AG04449 (cell line): ENCODE measurements at regions not wholly inside any gene's neighbourhood (a gene's known extent, or its start where the extent isn't known, plus 50 kb on each side); places are given as distances from the start of the nearest gene placed in this dataset.

Source experiments
- CTCF ChIA-PET: fragments of 350-600 bp; formaldehyde crosslinking; extraction: SDS; loops from one replicate; lab custom pipeline; 2021; ENCODE audit warnings: antibody characterized with exemption; lab: Yijun Ruan, JAX
- POLR2A ChIA-PET: fragments of 400-600, 350-600 bp; formaldehyde crosslinking; extraction: SDS; loops from one replicate; lab custom pipeline; 2020; ENCODE audit warnings: antibody characterized with exemption, inconsistent platforms; lab: Yijun Ruan, JAX
- DNase-seq: peaks from one replicate; pipeline ENCODE4 v3.0.0-alpha.2; 2010; ENCODE audit warnings: low read depth, low spot score
- H3K4me3 ChIP-seq: 2 replicates; pipeline ENCODE4 v1.5.1; 2011; ENCODE audit warnings: low read depth, mild to moderate bottlenecking, control low read depth, low read length
- TF ChIP-seq, protein P1 (sequence below): IDR thresholded peaks from one replicate; pipeline ENCODE4 v1.5.1; 2011; ENCODE audit warnings: mild to moderate bottlenecking, moderate library complexity, low read length, control low read depth, inconsistent platforms; ENCODE audit not compliant: insufficient read depth; ENCODE audit errors: missing control alignments

GRCh38 chr2:120437604-120438000 is 91.7 kb downstream of the INHBB start:
- TF ChIP-seq, protein P1, sequence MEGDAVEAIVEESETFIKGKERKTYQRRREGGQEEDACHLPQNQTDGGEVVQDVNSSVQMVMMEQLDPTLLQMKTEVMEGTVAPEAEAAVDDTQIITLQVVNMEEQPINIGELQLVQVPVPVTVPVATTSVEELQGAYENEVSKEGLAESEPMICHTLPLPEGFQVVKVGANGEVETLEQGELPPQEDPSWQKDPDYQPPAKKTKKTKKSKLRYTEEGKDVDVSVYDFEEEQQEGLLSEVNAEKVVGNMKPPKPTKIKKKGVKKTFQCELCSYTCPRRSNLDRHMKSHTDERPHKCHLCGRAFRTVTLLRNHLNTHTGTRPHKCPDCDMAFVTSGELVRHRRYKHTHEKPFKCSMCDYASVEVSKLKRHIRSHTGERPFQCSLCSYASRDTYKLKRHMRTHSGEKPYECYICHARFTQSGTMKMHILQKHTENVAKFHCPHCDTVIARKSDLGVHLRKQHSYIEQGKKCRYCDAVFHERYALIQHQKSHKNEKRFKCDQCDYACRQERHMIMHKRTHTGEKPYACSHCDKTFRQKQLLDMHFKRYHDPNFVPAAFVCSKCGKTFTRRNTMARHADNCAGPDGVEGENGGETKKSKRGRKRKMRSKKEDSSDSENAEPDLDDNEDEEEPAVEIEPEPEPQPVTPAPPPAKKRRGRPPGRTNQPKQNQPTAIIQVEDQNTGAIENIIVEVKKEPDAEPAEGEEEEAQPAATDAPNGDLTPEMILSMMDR = no peak
- H3K4me3 ChIP-seq = no peak overlapping the region
- DNase-seq = no peak
- POLR2A ChIA-PET = no interaction called here
- CTCF ChIA-PET = interaction anchor here (0.6 to 2.7 kb wide), 3 partner anchors 10 to 124 kb away, joined by 3 to 10 read pairs (median 4); no protein-coding TSS in a partner anchor

GRCh38 chr2:120438301-120439066 is 92.5 kb downstream of the INHBB start:
- TF ChIP-seq, protein P1 = no peak
- ChIA-PET POLR2A (no interaction called here), CTCF (interaction anchor here (1.0 to 2.7 kb wide), 2 partner anchors 62 to 95 kb away, joined by 3 to 10 read pairs; no protein-coding TSS in a partner anchor)
- DNase-seq = no peak
- no peak overlapping the region for H3K4me3 ChIP-seq

GRCh38 chr2:120439067-120439368 is 93.1 kb downstream of the INHBB start:
- DNase-seq = no peak
- no peak overlapping the region for H3K4me3 ChIP-seq
- TF ChIP-seq, protein P1 = no peak
- POLR2A ChIA-PET = no interaction called here
- CTCF ChIA-PET = interaction anchor here (1.0 to 2.7 kb wide), 3 partner anchors 9 to 96 kb away, joined by 3 to 10 read pairs (median 3); no protein-coding TSS in a partner anchor

GRCh38 chr2:120439637-120440384 is 93.9 kb downstream of the INHBB start:
- TF ChIP-seq, protein P1 = no peak
- no peak overlapping the region for H3K4me3 ChIP-seq
- ChIA-PET CTCF (interaction anchor here (1.0 to 2.7 kb wide), 5 partner anchors 8 to 238 kb away, joined by 3 to 10 read pairs (median 3); no protein-coding TSS in a partner anchor), POLR2A (no interaction called here)
- no peak for DNase-seq

DNA sequence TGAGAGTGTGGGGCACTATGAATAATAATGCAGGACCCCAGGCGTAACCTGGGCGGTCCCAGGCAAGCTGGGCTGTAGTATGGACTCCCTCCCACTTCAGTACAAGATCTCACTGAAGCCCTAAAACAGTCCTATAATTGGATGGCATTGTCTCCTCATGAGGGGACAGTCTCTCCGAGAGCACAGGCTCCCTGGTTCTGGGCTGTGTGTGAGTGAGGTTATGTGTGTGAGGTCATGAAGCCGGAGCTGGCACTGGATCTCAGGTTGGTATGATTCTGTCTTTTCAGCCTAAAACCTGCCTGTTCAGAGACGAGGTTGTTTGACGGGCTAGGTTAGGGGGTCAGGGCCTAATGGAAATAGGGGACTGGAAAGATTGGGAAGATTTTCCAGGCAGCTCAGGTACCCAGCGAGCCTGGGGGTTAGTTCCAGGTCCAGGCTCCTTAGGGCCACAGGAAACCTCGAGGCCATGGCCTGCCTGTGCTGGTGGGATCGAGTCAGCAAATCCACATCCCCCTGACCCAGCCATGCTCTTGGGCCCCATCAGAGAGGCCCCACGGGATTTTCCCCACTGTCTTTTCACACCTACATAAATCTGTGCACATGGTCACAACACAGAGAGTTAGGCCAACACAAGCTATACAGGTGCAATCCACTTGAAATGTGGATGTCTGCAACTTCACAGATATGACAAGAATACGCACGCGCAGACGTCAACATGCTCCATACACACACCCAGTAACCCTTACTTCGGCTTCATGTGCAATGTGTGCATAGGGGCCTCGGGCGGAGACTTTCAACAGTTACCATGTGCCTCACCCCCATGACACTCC is 94.8 kb downstream of the INHBB start:
- ChIA-PET CTCF (interaction anchor here (1.2 to 1.6 kb wide), 5 partner anchors 11 to 240 kb away, joined by 3 to 4 read pairs (median 3); no protein-coding TSS in a partner anchor), POLR2A (no interaction called here)
- no peak overlapping the region for H3K4me3 ChIP-seq
- TF ChIP-seq, protein P1 = no peak
- no peak for DNase-seq
